HG02798 (cell line): ENCODE measurements at regions not wholly inside any gene's neighbourhood (a gene's known extent, or its start where the extent isn't known, plus 50 kb on each side); places are given as distances from the start of the nearest gene placed in this dataset.
"Not testable (repeated sequence)": the region's sequence is repeated elsewhere in the genome, so short reads cannot be mapped to it uniquely, and the experiment has no call there.

Experiments used
- ATAC-seq: cut with Tn5 transposase; IDR thresholded peaks from one replicate; pipeline ENCODE4 v1.9.1; 2021; ENCODE audit warnings: mild to moderate bottlenecking; ENCODE audit not compliant: unreplicated experiment, poor library complexity

DNA sequence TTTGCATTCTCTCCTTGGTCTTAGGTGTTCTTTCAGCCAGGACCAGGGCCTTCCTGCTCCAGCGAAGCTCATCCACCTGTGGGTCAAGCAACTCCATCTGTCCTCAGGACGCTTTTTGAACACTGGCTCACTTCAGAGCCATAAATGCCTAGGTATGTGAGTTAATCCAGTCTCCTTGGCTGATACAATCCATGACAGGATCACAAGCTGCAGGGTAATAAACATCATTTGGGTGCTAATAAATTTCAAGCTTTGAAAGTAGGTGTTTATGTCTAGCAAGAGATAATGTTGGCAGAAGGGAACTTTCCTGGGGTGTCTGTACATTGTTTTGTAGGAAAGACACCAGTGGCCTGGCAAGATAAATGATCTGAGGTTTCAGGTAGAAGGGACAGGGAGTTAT lies 159.2 kb upstream of the TUT7 start:
- no peak for ATAC-seq

DNA sequence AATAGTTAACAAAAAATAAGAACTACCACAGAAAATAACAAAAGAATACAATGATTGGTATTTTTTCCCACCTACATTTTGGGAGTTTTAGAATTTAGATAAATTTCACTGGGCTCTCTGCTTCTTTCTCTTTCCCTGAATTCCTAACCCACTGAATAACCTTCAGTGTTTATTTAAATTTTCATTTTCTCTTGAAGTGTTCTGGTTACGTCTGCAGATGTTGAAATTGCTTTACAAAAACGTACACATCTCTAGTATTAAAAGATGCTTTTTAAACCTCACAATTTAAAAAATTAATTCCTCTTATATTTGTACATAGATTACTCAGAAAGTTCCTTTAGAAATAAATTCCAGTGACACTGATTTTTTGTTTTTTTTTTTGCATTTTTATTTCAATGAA lies 158.7 kb upstream of the TUT7 start:
- no peak for ATAC-seq

GRCh38 chr9:86511614-86512360 lies 157.6 kb upstream of the TUT7 start:
- ATAC-seq: no peak

DNA sequence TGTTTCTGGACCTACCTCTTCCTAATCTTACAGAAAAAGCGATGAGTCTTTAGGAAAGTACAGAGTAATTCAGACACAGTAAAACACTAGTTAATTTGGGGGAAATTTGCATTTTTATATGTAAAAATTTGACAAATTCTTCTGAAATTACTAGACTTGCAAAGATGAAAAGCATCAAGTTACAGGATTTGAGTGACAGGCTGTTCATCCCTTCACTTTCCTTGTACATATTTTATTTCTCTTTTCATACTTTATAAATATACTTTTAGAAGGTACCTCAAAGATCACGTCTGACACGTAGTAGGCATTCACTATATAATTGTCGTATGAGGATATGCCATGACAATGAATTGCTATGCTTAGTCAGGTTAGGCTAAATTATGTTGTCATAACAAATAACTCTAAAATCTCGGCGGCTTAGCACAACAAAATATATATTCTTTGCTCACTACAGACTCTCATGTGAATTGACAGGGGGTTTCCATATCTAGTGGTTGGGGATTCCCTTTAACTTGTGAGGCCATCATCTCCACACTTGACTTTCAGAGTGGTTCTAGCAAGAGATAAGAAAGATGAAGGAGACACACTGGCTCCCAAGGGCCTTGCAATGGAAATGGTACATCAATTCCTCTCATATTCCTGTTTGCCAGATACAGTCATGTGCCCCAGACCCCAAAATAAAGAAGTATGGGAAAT lies 154.1 kb upstream of the TUT7 start:
- peak; percentile 87 for ATAC-seq

DNA sequence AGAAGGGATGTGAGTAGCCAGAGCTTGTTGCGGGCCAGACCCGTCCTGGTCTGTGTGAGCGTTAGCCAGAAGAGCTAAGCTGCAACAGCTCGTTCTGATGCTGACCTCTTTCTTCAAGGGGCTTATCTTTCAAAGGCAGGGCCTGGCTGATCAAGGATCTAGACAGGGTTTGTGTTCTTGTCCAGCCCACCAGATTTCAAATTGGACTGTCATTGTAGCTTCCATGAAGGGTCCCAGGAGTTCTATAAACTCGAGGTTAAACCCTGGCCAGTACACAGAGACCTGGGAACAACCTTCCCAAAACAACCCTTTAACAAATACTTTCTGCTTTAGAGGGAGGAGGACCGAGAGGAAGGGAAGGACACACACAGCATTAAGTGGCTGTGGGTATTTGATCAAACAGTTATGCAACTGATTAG lies 153.0 kb upstream of the TUT7 start:
- ATAC-seq: no peak

DNA sequence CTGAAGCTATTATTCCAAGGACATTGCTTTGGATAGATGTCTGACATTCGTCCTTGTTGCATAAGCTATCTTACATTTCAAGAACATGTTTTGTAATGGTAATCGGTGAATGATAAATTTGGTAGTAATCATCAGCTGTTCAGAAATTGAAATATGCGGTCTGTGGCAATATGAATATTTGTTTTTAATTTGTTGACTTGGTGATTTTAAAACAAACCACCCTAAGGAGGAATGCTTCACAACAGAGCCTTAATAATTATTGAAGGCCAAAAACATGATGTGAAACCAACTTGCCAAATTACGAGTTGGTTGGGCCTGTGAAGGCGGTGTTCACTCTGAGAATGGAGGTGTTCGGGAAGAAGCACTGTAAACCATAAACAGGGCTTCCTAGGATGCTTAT lies 149.7 kb upstream of the TUT7 start:
- ATAC-seq: no peak

DNA sequence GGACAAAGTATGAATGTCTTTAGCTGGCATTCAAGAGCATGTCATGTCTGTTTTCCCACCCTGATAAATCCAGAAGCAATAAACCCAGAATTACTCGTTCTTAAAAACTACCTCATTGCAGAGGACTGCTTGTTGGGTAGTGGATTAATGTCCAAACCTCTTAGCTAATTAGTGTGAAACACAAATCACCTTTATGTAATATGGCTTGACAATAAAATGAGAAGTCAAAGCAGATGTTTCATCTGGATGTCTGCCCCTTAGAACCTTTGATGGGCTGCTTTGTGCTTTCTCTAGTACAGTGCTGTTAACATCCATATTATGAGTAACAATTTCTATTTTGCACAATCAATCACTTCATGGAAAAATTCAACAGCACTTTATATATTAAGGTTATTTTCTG lies 149.1 kb upstream of the TUT7 start:
- no peak for ATAC-seq

DNA sequence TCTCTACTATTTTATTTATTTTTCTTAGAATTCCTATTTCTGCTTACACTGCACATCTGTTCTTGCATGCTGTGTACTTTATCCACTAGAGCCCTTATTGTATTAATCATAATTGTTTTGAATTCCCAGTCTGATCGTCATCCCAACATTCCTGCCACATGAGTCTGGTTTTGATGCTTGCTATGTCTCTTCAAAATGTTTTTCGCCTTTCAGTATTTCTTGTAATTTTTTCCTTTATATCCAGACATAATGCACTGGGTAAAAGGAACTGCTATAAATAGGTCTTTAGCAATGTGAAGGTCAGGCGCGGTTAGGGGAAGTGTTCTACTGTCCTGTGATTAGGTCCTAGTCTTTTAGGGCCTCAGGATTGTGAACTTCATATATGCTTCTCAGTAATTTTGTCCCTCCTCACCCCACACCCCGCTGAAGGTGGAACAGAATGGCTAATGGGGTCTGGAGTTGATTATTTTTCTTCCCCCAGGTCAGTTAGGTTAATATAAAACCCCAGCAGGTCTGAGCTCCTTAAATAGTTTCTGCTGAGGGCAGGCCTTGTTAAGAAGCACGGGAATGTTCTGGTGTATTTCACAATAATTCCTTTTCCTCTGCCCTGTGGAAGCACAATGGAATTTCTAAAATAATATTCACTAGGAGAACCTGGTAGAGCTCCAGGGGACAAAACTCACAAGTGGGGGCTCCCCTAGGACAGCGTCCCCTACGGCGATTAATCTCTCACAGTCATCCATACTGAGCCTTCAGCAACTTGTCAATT lies 146.6 kb upstream of the TUT7 start:
- no peak for ATAC-seq

DNA sequence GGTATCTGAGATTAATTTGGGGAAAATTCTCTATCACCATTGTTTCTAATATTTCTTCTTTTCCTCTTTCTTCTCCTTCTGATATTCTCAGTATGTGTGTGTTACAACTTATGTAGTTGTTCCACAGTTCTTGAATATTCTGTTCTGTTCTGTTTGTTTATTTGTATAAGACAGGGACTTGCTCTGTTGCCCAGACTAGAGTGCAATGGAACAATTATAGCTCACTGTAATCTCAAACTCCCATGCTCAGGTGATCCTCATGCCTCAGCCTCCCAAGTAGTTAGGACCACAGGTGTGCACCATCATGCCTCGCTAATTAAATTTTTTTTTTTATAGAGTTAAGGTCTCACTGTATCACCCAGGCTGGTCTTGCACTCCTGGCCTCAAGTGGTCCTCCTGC lies 145.8 kb upstream of the TUT7 start:
- ATAC-seq: no peak

- ATAC-seq: no peak
Observed at GRCh38 chr9:86494644-86495111, 140.5 kb upstream of the TUT7 start.

DNA sequence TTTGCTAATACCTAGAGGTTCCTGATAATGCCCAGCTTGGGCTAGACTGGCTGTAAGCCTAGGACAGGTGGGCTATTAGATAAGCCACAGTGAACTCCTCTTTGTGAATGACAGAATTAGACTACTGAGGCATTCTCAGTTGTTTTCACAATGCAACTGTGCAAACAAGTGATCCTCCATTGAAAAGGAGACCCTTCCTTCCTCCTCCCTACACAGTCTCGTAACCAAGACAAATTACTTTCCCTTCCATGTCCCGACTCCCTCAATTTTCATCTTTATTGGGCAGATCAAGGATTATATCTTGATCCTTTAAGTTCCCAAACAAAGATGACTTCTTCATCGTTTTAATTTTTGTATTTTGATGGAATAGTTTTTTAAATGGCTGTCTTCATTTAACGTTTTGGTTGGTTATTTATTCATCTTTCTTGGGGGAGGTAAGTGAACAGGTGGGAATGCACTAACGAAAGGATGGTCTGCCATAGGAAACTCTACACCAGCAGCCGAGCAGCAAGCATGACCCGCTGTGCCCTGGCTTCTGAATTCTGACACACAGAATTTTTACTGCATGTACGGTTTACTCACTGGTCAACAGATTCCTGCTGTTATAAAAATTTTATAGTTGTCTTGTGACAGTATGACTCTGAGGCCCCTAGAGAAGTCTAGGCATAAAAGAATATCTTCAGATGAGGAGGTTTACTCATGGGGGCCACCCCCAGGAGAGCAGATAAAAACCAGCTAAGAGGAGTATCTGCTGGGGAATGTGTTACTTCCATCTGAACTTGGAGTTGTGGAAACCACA lies 137.5 kb upstream of the TUT7 start:
- ATAC-seq: no peak

DNA sequence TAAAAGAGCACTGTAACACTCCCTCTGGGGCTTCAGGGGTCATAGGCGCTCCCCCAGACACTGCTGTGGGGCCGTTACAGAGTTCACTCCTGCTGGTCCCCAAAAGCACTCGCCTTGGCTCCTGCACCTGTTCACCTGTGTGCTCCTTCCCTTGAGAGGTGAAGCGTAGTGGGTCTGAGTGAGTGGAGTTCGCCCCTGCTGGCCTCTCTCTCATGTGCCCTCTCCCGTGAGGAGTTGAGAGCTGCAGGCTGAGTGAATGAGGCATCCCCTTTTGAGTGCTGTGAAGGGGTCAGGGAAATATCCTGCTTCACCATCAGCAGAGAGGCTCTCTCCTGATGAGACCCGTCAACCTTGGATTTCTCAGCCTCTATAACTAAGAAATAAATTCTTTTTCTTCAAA lies 134.6 kb upstream of the TUT7 start:
- ATAC-seq: no peak

GRCh38 chr9:86488345-86488744 lies 134.1 kb upstream of the TUT7 start:
- ATAC-seq: no peak

DNA sequence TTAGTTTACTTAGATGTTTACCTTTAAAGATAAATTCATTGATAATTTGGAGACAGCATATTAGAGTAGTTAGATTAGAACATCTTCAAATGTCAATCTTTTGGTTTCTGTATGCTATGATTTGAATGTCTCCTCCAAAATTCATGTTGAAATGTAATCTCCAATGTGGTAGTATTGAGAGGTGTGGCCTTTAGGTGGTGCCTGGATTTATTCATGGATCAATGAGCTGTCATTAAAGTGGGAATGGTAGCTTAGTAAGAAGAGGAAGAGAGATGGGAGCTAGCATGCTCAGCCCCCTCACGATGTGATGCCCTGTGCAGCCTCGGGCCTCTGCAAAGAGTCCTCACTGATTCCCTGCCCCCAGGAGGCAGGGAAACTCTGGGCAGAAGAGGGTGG lies 133.6 kb upstream of the TUT7 start:
- no peak for ATAC-seq

DNA sequence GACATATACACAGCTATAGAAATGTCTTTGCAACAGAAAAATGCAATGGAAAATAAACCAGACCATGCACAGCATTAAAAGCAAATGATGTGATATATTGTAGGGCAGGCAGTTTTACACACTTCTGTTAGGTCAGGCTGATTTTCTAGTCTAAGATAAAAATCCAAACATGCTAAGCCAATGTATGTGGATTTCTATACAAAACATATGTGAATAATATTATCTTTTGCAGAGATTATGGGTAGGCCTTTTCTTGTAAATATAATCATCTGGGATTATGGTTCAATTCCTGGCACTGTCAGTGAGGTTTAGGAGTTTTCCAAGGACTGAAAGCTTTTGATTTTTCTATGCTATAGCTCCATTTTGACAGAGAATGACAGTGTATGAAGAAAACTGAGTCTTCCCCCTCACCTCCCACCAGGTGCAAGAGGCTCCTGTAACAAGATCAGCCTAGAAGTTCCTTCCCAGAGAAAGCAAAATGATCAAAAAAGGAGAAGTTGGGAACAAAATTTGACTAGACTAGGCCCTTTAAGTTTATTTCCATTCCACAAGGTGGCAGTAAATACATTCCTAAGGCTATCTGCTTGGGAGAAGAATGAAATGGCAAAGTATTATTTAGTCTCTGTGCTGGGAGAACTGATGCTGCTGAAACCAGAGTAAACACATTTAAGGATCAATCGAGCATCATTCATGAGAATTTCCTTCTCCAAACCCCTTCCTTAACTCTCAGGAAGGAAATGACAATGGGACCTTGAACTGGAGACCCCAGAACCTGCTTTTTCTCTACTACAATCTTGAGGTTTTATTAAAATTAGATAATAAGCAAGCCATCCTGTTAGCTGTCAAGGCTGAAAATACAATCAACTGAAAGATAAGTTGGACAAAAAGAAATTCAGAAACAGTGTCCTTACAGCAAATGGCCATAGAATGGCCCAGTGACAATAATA lies 133.0 kb upstream of the TUT7 start:
- no peak for ATAC-seq

DNA sequence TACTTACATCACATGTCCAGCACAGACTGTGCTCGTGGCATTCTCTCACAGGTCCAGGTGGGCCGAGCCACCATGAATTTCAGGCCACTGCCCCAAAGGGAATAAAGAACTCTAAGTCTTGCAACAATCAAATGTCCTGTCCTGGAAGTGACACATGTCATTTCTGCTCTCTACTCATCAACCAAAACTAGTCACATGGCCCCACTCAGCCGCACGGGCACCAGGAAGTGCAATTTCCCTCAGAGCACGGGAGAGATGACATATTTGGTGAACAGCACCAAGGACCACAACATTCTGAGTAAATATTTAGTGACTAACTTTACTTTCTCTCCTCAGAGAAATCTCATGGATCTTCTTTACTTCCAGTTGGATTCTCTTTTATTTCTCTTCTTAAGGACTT lies 131.1 kb upstream of the TUT7 start:
- peak; percentile 64 for ATAC-seq

DNA sequence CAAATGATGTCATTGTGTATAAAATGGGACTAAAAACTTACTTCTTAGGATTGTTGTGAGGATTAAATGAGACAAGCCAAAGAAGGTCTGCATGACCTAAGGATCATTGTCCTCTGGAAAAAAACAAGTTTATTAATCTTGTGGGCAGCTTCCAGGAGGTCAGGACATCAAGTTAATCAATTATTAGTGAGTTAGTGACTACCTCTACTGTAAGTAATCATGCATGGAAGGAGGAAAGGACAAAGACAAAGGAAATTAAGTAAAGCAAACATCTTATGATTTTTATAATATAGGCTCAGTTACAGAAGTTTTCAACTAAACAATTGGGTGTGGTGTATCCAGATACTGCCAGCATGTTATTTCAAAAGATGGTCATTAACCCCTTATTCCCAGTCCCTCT lies 129.3 kb upstream of the TUT7 start:
- no peak for ATAC-seq

GRCh38 chr9:86481466-86481865 lies 127.3 kb upstream of the TUT7 start:
- no peak for ATAC-seq

DNA sequence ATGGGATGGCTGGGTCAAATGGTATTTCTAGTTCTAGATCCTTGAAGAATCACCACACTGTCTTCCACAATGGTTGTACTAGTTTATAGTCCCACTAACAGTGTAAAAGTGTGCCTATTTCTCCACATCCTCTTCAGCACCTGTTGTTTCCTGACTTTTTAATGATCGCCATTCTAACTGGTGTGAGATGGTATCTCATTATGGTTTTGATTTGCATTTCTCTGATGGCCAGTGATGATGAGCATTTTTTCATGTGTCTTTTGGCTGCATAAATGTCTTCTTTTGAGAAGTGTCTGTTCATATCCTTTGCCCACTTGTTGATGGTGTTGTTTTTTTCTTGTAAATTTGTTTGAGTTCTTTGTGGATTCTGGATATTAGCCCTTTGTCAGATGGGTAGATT lies 121.0 kb upstream of the TUT7 start:
- ATAC-seq: not testable (repeated sequence)
